SK-N-MC (cell line): ENCODE measurements at regions not wholly inside any gene's neighbourhood (a gene's known extent, or its start where the extent isn't known, plus 50 kb on each side); places are given as distances from the start of the nearest gene placed in this dataset.

ENCODE experiments used
- DNase-seq: peaks from one replicate; pipeline ENCODE4 v3.0.0-alpha.2; 2011; ENCODE audit warnings: low read depth, low spot score
- H3K27ac ChIP-seq: fragments of 200-600 bp; sonication (generic); 2 replicates; pipeline ENCODE4 v1.5.1; 2016; ENCODE audit warnings: mixed run types
- H3K36me3 ChIP-seq: fragments of 200-600 bp; sonication (generic); 2 replicates; pipeline ENCODE4 v1.6.1; 2017; ENCODE audit warnings: antibody characterized with exemption, low read length, mixed read lengths; ENCODE audit not compliant: insufficient read depth
- H3K4me3 ChIP-seq: fragments of 200-600 bp; sonication (generic); 2 replicates; pipeline ENCODE4 v1.5.1; 2016
- H3K9ac ChIP-seq: fragments of 200-600 bp; sonication (generic); 2 replicates; pipeline ENCODE4 v1.8.0; 2017; ENCODE audit warnings: mixed run types, mixed read lengths; ENCODE audit not compliant: insufficient read length
- H3K9me3 ChIP-seq: fragments of 200-600 bp; sonication (generic); 2 replicates; pipeline ENCODE4 v1.6.1; 2017; ENCODE audit warnings: low read depth, mild to moderate bottlenecking, antibody characterized with exemption, low read length, moderate library complexity, mixed read lengths
- EZH2 ChIP-seq: fragments of 200-600 bp; sonication (generic); IDR thresholded peaks from one replicate; pipeline ENCODE4 v1.6.1; 2017; ENCODE audit warnings: antibody characterized with exemption
- FOXP2 ChIP-seq: optimal IDR thresholded peaks from 2 replicates; pipeline ENCODE3; 2011; ENCODE audit warnings: mild to moderate bottlenecking, moderate library complexity; ENCODE audit not compliant: insufficient read depth; ENCODE audit errors: extremely low read length, control extremely low read depth
- POLR2AphosphoS5 ChIP-seq: IDR thresholded peaks from 2 replicates; pipeline ENCODE4 v1.6.1; 2012; ENCODE audit warnings: mild to moderate bottlenecking, low read depth, low read length, borderline replicate concordance

- DNase-seq, result no peak
- Histone ChIP-seq H3K9me3 (no peaks in the 10 kb centered on the region), H3K4me3 (no peak overlapping the region), H3K9ac (no peak overlapping the region), H3K27ac (no peak overlapping the region), H3K36me3 (no peaks in the 10 kb centered on the region)
- TF ChIP-seq POLR2AphosphoS5 (no peak), EZH2 (no peak), FOXP2 (no peak)
These were observed 564.0 kb downstream of the IRX1 start for GRCh38 chr5:4159681-4160080.

DNA sequence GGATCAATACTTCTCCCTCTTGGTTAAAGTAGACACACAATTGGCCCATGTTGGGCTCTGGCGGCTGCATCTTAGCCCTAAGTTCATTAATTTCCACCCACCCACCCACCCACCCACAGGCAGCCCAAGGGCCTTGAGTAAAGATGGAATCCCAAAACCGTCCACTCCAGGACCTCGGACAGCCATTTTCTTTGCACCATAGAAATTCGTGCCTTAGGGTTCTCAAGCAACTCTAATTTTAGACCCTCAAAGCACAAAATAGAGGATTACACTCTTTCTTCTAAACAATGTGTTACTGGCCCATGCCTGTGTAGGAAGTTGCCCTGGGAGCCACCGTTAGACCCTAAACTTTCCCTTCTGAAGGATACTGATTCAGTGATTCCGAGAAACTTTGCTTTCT, 568.5 kb downstream of the IRX1 start:
- Histone ChIP-seq H3K9ac (no peak overlapping the region), H3K36me3 (no peaks in the 10 kb centered on the region), H3K4me3 (no peak overlapping the region), H3K9me3 (no peaks in the 10 kb centered on the region), H3K27ac (no peak overlapping the region)
- no peak for DNase-seq
- TF ChIP-seq POLR2AphosphoS5, result no peak

DNA sequence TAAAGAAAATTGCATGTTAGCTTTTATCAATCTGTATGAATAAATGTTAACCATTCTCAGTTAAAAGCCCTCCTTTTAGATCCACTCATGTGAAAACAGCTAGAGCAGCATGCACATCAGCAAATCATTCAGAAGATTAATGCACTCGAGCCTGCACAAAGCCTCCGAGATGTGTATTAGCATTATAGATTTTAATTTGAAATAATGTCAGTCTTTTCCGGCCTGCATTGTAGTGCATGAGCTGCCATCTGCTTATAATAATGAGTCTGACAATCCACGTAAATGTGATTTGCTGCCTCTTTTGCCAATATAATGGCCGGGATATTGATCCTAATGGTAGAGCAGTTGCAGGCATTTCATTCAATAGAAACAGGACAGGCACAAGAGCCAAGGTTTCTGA, 585.1 kb downstream of the IRX1 start:
- H3K4me3 ChIP-seq, result no peak overlapping the region
- H3K9me3 ChIP-seq, result no peaks in the 10 kb centered on the region
- H3K36me3 ChIP-seq, result no peaks in the 10 kb centered on the region
- TF ChIP-seq EZH2 (no peak), FOXP2 (no peak), POLR2AphosphoS5 (no peak)
- H3K27ac ChIP-seq, result no peak overlapping the region
- no peak overlapping the region for H3K9ac ChIP-seq
- DNase-seq, result no peak

DNA sequence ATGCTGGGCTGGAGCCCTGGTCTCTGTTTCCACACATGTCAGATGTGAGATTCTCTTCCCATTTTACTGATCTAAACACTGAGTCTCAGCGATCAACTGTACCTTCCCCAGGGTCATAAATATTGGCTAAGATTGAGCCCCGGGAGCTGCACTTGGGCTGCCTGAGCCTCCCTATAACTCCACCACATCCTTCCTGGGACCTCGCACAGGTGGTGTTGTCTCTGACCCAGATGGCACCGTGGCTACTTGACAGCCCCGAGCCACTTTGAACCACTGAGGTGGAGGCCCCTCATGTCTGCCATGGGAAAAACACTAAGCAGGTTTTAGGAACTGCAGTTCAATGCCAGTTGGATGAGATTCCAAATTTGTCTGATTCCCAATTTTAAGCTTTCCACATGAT, 586.5 kb downstream of the IRX1 start:
- DNase-seq, result no peak
- Histone ChIP-seq H3K9me3 (no peaks in the 10 kb centered on the region), H3K27ac (no peak overlapping the region), H3K4me3 (no peak overlapping the region), H3K36me3 (no peaks in the 10 kb centered on the region), H3K9ac (no peak overlapping the region)
- TF ChIP-seq POLR2AphosphoS5, result no peak
- TF ChIP-seq FOXP2, result no peak
- no peak for TF ChIP-seq EZH2

- Histone ChIP-seq H3K36me3 (no peaks in the 10 kb centered on the region), H3K27ac (no peak overlapping the region), H3K9ac (no peak overlapping the region), H3K9me3 (no peaks in the 10 kb centered on the region), H3K4me3 (no peak overlapping the region)
- DNase-seq, result no peak
- no peak for TF ChIP-seq FOXP2
- no peak for TF ChIP-seq EZH2
- TF ChIP-seq POLR2AphosphoS5, result no peak
These were observed 589.5 kb downstream of the IRX1 start for GRCh38 chr5:4185127-4185526.

DNA sequence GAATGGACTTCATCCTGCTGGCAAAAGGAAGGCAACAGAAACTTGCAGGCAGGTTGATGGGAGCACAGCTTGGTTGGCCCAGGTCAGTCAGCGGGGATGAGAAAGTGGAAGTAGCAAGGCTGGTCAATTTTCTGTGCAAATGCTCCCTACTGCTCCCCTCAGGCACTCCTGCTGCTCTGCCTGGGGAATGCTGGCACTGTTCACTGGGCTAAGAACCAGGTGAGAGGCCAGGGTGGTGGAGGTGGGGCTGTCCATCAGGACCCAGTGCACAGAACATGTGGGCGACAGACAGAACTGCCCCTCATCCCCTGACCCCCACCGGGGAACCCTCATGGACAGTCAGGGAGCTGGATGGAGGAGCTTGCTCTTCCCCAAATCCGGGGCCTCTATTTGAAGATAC, 593.1 kb downstream of the IRX1 start:
- Histone ChIP-seq H3K9ac (no peak overlapping the region), H3K36me3 (no peaks in the 10 kb centered on the region), H3K9me3 (no peaks in the 10 kb centered on the region), H3K27ac (no peak overlapping the region), H3K4me3 (no peak overlapping the region)
- no peak for DNase-seq
- TF ChIP-seq POLR2AphosphoS5, result no peak
- TF ChIP-seq EZH2, result no peak
- TF ChIP-seq FOXP2, result no peak

GRCh38 chr5:4189317-4189716, 593.7 kb downstream of the IRX1 start:
- DNase-seq, result no peak
- H3K9ac ChIP-seq, result no peak overlapping the region
- H3K9me3 ChIP-seq, result no peaks in the 10 kb centered on the region
- no peaks in the 10 kb centered on the region for H3K36me3 ChIP-seq
- TF ChIP-seq EZH2 (no peak), FOXP2 (no peak), POLR2AphosphoS5 (no peak)
- no peak overlapping the region for H3K4me3 ChIP-seq
- H3K27ac ChIP-seq, result no peak overlapping the region

DNA sequence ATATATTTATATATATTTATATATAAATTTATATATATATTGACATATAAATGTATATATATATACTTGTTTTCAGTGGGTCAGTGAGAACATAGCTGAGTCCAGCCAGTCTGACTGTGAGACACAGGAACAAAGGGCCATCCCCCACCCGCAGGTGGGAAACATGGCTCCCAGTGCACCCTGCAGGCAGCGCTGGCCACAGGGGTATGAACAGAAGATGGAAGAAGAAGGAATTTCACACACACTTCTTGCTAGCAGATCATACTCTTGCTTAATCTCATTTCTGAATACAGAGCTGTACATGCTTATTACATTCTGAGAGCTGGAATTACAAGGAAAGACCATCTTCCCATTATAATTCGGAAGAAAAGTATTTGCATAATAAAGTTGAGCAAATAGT, 595.4 kb downstream of the IRX1 start:
- H3K9me3 ChIP-seq, result no peaks in the 10 kb centered on the region
- DNase-seq, result no peak
- TF ChIP-seq POLR2AphosphoS5 (no peak), EZH2 (no peak), FOXP2 (no peak)

DNA sequence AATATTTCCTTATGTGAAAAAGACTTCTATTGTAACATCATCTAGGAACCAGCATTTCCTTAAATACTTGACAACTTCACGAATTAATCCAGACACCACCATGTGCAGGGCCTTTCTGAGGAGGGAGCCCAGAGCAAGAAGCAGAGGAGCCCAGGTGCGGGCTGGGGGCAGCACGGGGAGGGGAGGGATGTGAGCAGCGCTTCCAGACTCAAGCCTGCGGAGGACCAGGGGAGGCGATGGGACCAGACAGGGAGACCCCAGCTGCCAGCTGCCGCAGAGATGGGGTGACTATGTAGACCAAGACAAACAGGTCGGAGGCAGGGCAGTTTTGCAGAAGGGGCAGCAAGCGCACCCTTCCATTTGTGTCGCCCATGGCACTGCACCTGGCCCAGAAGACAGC, 596.1 kb downstream of the IRX1 start:
- TF ChIP-seq EZH2, result no peak
- no peak for TF ChIP-seq POLR2AphosphoS5
- TF ChIP-seq FOXP2, result no peak

More for the DNA sequence above, 595.4 kb downstream of the IRX1 start:
- no peak overlapping the region for H3K9ac ChIP-seq
- H3K27ac ChIP-seq, result no peak overlapping the region
- no peaks in the 10 kb centered on the region for H3K36me3 ChIP-seq
- no peak overlapping the region for H3K4me3 ChIP-seq

More for the DNA sequence above, 596.1 kb downstream of the IRX1 start:
- H3K9me3 ChIP-seq, result no peaks in the 10 kb centered on the region
- no peak overlapping the region for H3K9ac ChIP-seq
- no peak overlapping the region for H3K4me3 ChIP-seq
- DNase-seq, result no peak
- no peak overlapping the region for H3K27ac ChIP-seq
- H3K36me3 ChIP-seq, result no peaks in the 10 kb centered on the region
